Fibroblast of villous mesenchyme (primary cell): ENCODE measurements at regions not wholly inside any gene's neighbourhood (a gene's known extent, or its start where the extent isn't known, plus 50 kb on each side); places are given as distances from the start of the nearest gene placed in this dataset.

ENCODE experiments used
- DNase-seq: peaks from one replicate; pipeline ENCODE4 v3.0.0-alpha.2; 2010; ENCODE audit warnings: low read depth
- H3K4me3 ChIP-seq: 2 replicates; pipeline ENCODE4 v1.5.1; 2011; ENCODE audit warnings: low read depth, mild to moderate bottlenecking, low read length
- CTCF ChIP-seq: IDR thresholded peaks from 2 replicates; pipeline ENCODE4 v1.5.1; 2012; ENCODE audit warnings: low read depth, mild to moderate bottlenecking, low read length; ENCODE audit not compliant: insufficient read depth

- no peak for TF ChIP-seq CTCF
- no peak for DNase-seq
- H3K4me3 ChIP-seq = no peak overlapping the region
Measured at GRCh38 chrY:16715278-16715677, 1164.7 kb downstream of the CDY2B start.

- H3K4me3 ChIP-seq = no peak overlapping the region
- TF ChIP-seq CTCF = no peak
- no peak for DNase-seq
Measured at GRCh38 chrY:16673102-16673787, 1206.8 kb downstream of the CDY2B start.

- no peak overlapping the region for H3K4me3 ChIP-seq
- no peak for TF ChIP-seq CTCF
- DNase-seq = no peak
Measured at GRCh38 chrY:16668402-16668801, 1211.6 kb downstream of the CDY2B start.

DNA sequence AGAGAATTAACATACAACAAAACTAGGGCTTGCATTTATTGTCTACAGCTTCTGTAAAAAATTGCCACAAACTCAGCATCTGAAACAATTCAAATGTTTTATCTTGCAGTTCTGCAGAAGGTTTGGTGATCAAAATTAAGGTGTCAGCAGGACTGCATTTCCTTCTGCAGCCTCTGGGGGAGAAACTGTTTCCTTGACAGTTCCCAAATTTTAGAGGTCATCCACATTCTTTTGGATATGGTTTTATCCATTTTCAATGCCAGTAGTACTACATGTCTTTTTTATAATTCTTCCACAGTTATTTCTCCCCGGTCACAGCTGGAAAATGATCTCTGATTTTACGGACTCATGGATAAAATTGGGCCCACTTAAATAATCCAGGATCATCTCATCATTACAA, 1217.3 kb downstream of the CDY2B start:
- H3K4me3 ChIP-seq = no peak overlapping the region
- DNase-seq = no peak
- TF ChIP-seq CTCF = no peak

GRCh38 chrY:16659340-16659739, 1220.7 kb downstream of the CDY2B start:
- TF ChIP-seq CTCF = no peak
- no peak overlapping the region for H3K4me3 ChIP-seq
- DNase-seq = no peak

DNA sequence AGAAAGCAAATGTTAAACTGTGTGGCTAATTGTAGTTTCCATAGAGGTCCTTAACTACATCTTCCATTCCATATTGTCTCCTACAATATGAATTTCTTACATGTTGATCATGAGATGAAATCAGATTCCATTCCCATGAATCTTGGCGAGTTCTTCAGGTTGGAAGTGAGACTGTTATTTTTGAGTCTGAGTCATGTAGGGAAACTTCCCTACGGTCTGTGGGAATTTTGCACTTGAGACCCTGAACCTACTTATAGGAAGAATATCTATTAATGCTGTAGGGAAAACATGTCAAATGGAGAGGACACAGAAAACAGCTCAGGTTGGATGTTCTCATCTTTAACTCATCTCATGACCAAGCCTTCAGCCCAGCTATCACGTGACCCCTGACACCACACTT, 1226.0 kb downstream of the CDY2B start:
- H3K4me3 ChIP-seq = no peak overlapping the region
- no peak for TF ChIP-seq CTCF
- DNase-seq = no peak

DNA sequence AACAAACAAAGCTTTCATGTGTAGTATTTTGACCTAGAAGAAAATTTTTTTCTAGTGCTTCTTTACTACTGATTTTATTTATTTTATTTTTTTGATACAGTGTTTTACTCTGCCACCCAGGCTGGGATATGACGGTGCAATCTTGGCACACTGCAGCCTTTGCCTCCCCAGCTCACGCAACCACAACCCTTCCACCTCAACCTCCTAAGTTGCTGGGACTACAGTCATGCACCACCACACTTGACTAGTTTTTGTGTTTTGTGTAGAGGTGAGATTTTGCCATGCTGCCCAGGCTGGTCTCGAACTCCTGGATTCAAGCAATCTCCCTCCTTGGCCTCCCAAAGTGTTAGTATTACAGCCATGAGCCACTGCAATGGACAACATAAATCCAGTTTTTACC, 1234.0 kb downstream of the CDY2B start:
- no peak for TF ChIP-seq CTCF
- DNase-seq = no peak
- H3K4me3 ChIP-seq = no peak overlapping the region
